Activated naive CD8-positive, alpha-beta T cell (primary cell): ENCODE measurements at regions not wholly inside any gene's neighbourhood (a gene's known extent, or its start where the extent isn't known, plus 50 kb on each side); places are given as distances from the start of the nearest gene placed in this dataset.
"Not testable (repeated sequence)": the region's sequence is repeated elsewhere in the genome, so short reads cannot be mapped to it uniquely, and the experiment has no call there.

Source experiments
- H3K27ac Mint-ChIP-seq: one replicate; pipeline ENCODE4 v1.8.0; 2021; ENCODE audit warnings: mixed read lengths
- H3K27me3 Mint-ChIP-seq: one replicate; pipeline ENCODE4 v1.8.0; 2021; ENCODE audit warnings: mixed read lengths
- H3K36me3 Mint-ChIP-seq: one replicate; pipeline ENCODE4 v1.8.0; 2021; ENCODE audit warnings: mixed read lengths
- H3K4me1 Mint-ChIP-seq: one replicate; pipeline ENCODE4 v1.8.0; 2021; ENCODE audit warnings: low read depth, mixed read lengths
- H3K4me3 Mint-ChIP-seq: one replicate; pipeline ENCODE4 v1.8.0; 2021; ENCODE audit warnings: mild to moderate bottlenecking, mixed read lengths
- H3K9me3 Mint-ChIP-seq: one replicate; pipeline ENCODE4 v1.8.0; 2021; ENCODE audit warnings: low read depth, mixed read lengths

- H3K4me1 Mint-ChIP-seq = no peaks in the 10 kb centered on the region
- H3K4me3 Mint-ChIP-seq = no peak overlapping the region
- H3K9me3 Mint-ChIP-seq = no peaks in the 10 kb centered on the region
These were observed 177.0 kb upstream of the G2E3 start for GRCh38 chr14:30381861-30382480.

GRCh38 chr14:30385925-30386324, 173.0 kb upstream of the G2E3 start:
- Mint-ChIP-seq H3K9me3 (no peaks in the 10 kb centered on the region), H3K4me1 (no peaks in the 10 kb centered on the region), H3K36me3 (no peaks in the 10 kb centered on the region), H3K27me3 (peaks cover 14% of the 10 kb centered on the region), H3K27ac (no peak overlapping the region), H3K4me3 (no peak overlapping the region)

More at GRCh38 chr14:30381861-30382480, 177.0 kb upstream of the G2E3 start:
- Mint-ChIP-seq H3K27me3 (peaks cover 27% of the 10 kb centered on the region), H3K36me3 (no peaks in the 10 kb centered on the region), H3K27ac (no peak overlapping the region)

- no peaks in the 10 kb centered on the region for H3K36me3 Mint-ChIP-seq
- H3K9me3 Mint-ChIP-seq = no peaks in the 10 kb centered on the region
- H3K27me3 Mint-ChIP-seq = peaks cover 14% of the 10 kb centered on the region
- no peak overlapping the region for H3K27ac Mint-ChIP-seq
- H3K4me3 Mint-ChIP-seq = no peak overlapping the region
- H3K4me1 Mint-ChIP-seq = no peaks in the 10 kb centered on the region
These were observed 171.1 kb upstream of the G2E3 start for GRCh38 chr14:30387871-30388270.

GRCh38 chr14:30389134-30389876, 169.7 kb upstream of the G2E3 start:
- peaks cover 8% of the 10 kb centered on the region for H3K27me3 Mint-ChIP-seq
- no peak overlapping the region for H3K4me3 Mint-ChIP-seq

GRCh38 chr14:30389877-30390385, 169.0 kb upstream of the G2E3 start:
- H3K4me3 Mint-ChIP-seq = no peak overlapping the region
- H3K27ac Mint-ChIP-seq = no peak overlapping the region
- H3K4me1 Mint-ChIP-seq = no peaks in the 10 kb centered on the region
- H3K36me3 Mint-ChIP-seq = no peaks in the 10 kb centered on the region
- peaks cover 8% of the 10 kb centered on the region for H3K27me3 Mint-ChIP-seq
- H3K9me3 Mint-ChIP-seq = no peaks in the 10 kb centered on the region

More at GRCh38 chr14:30389134-30389876, 169.7 kb upstream of the G2E3 start:
- Mint-ChIP-seq H3K27ac (no peak overlapping the region), H3K4me1 (no peaks in the 10 kb centered on the region), H3K9me3 (no peaks in the 10 kb centered on the region), H3K36me3 (no peaks in the 10 kb centered on the region)

- Mint-ChIP-seq H3K36me3 (no peaks in the 10 kb centered on the region), H3K27ac (no peak overlapping the region), H3K4me3 (no peak overlapping the region), H3K9me3 (no peaks in the 10 kb centered on the region), H3K4me1 (no peaks in the 10 kb centered on the region), H3K27me3 (peaks cover 7% of the 10 kb centered on the region)
These were observed 163.9 kb upstream of the G2E3 start for GRCh38 chr14:30395065-30395464.

GRCh38 chr14:30402846-30403245, 156.1 kb upstream of the G2E3 start:
- peaks cover 2% of the 10 kb centered on the region for H3K27me3 Mint-ChIP-seq
- H3K9me3 Mint-ChIP-seq = no peaks in the 10 kb centered on the region

GRCh38 chr14:30403791-30404190, 155.2 kb upstream of the G2E3 start:
- no peaks in the 10 kb centered on the region for H3K36me3 Mint-ChIP-seq
- no peak overlapping the region for H3K4me3 Mint-ChIP-seq
- no peaks in the 10 kb centered on the region for H3K4me1 Mint-ChIP-seq
- H3K9me3 Mint-ChIP-seq = no peaks in the 10 kb centered on the region
- H3K27ac Mint-ChIP-seq = no peak overlapping the region
- H3K27me3 Mint-ChIP-seq = no peaks in the 10 kb centered on the region

More at GRCh38 chr14:30402846-30403245, 156.1 kb upstream of the G2E3 start:
- Mint-ChIP-seq H3K36me3 (no peaks in the 10 kb centered on the region), H3K27ac (no peak overlapping the region), H3K4me1 (no peaks in the 10 kb centered on the region), H3K4me3 (no peak overlapping the region)

- H3K4me3 Mint-ChIP-seq, H3K27me3 Mint-ChIP-seq, H3K4me1 Mint-ChIP-seq, H3K9me3 Mint-ChIP-seq, H3K36me3 Mint-ChIP-seq, H3K27ac Mint-ChIP-seq: not testable (repeated sequence)
These were observed 149.4 kb upstream of the G2E3 start for GRCh38 chr14:30409508-30410015.

- H3K4me3 Mint-ChIP-seq = no peak overlapping the region
- H3K36me3 Mint-ChIP-seq = no peaks in the 10 kb centered on the region
- no peak overlapping the region for H3K27ac Mint-ChIP-seq
- H3K9me3 Mint-ChIP-seq = peaks cover 3% of the 10 kb centered on the region
- no peaks in the 10 kb centered on the region for H3K4me1 Mint-ChIP-seq
- H3K27me3 Mint-ChIP-seq = peaks cover 6% of the 10 kb centered on the region
These were observed 148.0 kb upstream of the G2E3 start for GRCh38 chr14:30410986-30411385.

GRCh38 chr14:30413184-30413583, 145.8 kb upstream of the G2E3 start:
- not testable (repeated sequence) for H3K4me1 Mint-ChIP-seq, H3K9me3 Mint-ChIP-seq, H3K27ac Mint-ChIP-seq, H3K36me3 Mint-ChIP-seq, H3K27me3 Mint-ChIP-seq, H3K4me3 Mint-ChIP-seq

GRCh38 chr14:30417121-30417520, 141.8 kb upstream of the G2E3 start:
- Mint-ChIP-seq H3K9me3 (peaks cover 3% of the 10 kb centered on the region), H3K27me3 (peaks cover 8% of the 10 kb centered on the region), H3K36me3 (no peaks in the 10 kb centered on the region), H3K4me1 (no peaks in the 10 kb centered on the region), H3K4me3 (no peak overlapping the region), H3K27ac (no peak overlapping the region)

- Mint-ChIP-seq H3K9me3 (peaks cover 2% of the 10 kb centered on the region), H3K4me3 (no peak overlapping the region), H3K27me3 (peaks cover 4% of the 10 kb centered on the region), H3K27ac (no peak overlapping the region), H3K36me3 (no peaks in the 10 kb centered on the region), H3K4me1 (no peaks in the 10 kb centered on the region)
These were observed 141.0 kb upstream of the G2E3 start for GRCh38 chr14:30417999-30418398.

- Mint-ChIP-seq H3K9me3 (no peaks in the 10 kb centered on the region), H3K4me1 (no peaks in the 10 kb centered on the region), H3K36me3 (no peaks in the 10 kb centered on the region), H3K27ac (no peak overlapping the region), H3K27me3 (peaks cover 7% of the 10 kb centered on the region), H3K4me3 (no peak overlapping the region)
These were observed 139.9 kb upstream of the G2E3 start for GRCh38 chr14:30419037-30419436.

- Mint-ChIP-seq H3K27ac (no peak overlapping the region), H3K36me3 (no peaks in the 10 kb centered on the region), H3K4me3 (no peak overlapping the region), H3K9me3 (no peaks in the 10 kb centered on the region), H3K27me3 (peaks cover 12% of the 10 kb centered on the region), H3K4me1 (no peaks in the 10 kb centered on the region)
These were observed 138.4 kb upstream of the G2E3 start for GRCh38 chr14:30420515-30420914.
